Sigmoid colon (tissue), 6 donors: ENCODE measurements at regions not wholly inside any gene's neighbourhood (a gene's known extent, or its start where the extent isn't known, plus 50 kb on each side); places are given as distances from the start of the nearest gene placed in this dataset.

Experiments
- DNase-seq: peaks from one replicate; pipeline ENCODE4 v3.0.0-alpha.2; 2019
- H3K27ac ChIP-seq, 4 donors: fragments of 200-600 bp; sonication (generic); one replicate each; pipeline ENCODE4 v1.5.1; 2016 to 2019; ENCODE audit warnings: mild to moderate bottlenecking in 1 of 4
- H3K27me3 ChIP-seq, 3 donors: fragments of 200-600 bp; sonication (generic); one replicate each; pipeline ENCODE4 v1.5.1; 2019; ENCODE audit warnings: mild to moderate bottlenecking in 1 of 3
- H3K36me3 ChIP-seq, 4 donors: fragments of 200-600 bp; sonication (generic); one replicate each; pipeline ENCODE4 v1.5.1; 2016 to 2019
- H3K4me1 ChIP-seq, 4 donors: fragments of 200-600 bp; sonication (generic); one replicate each; pipeline ENCODE4 v1.5.1; 2017 to 2019
- H3K4me3 ChIP-seq, 4 donors: fragments of 200-600 bp; sonication (generic); one replicate each; pipeline ENCODE4 v1.5.1; 2017 to 2019; ENCODE audit warnings: mild to moderate bottlenecking in 2 of 4, moderate library complexity in 1 of 4
- H3K9me3 ChIP-seq, 4 donors: fragments of 200-600 bp in 3 of 4; sonication (generic) in 3 of 4; one replicate each; pipeline versions ENCODE4 v1.5.1 to v1.6.1; 2013 to 2019
- EP300 ChIP-seq, 4 donors: sonication (generic); formaldehyde crosslinking; IDR thresholded peaks; one replicate each; pipeline ENCODE4 v1.6.1; 2017; ENCODE audit warnings: antibody characterized with exemption in 4 of 4
- POLR2A ChIP-seq, 2 donors: fragments of 450-650 bp; IDR thresholded peaks; one replicate each; pipeline ENCODE4 v1.6.1; 2016; ENCODE audit warnings: antibody characterized with exemption in 2 of 2, mild to moderate bottlenecking in 2 of 2, moderate library complexity in 2 of 2
- POLR2AphosphoS5 ChIP-seq, 4 donors: sonication (generic); formaldehyde crosslinking; IDR thresholded peaks; one replicate each; pipeline ENCODE4 v1.6.1; 2017; ENCODE audit warnings: antibody characterized with exemption in 4 of 4
- WGBS, 2 donors: extraction: QIAGEN DNeasy Blood & Tissue Kit; methylation state at CpG; one replicate each; pipeline ENCODE4 v1.1.7; 2013; 5-methylcytosine and 5-hydroxymethylcytosine counted together
- intact Hi-C: fragments of 100-400 bp; cut with DNase I; formaldehyde crosslinking; loops from one replicate; pipeline ENCODE4 v1.15.1; 2023
- TF ChIP-seq, protein P1 (sequence below), 4 experiments: fragments of 450-650 bp in 3 of 4; fragments of 200-600 bp in 1 of 4; IDR thresholded peaks; one replicate each; pipeline ENCODE4 v1.5.1; 2016 to 2019; ENCODE audit warnings: antibody characterized with exemption in 4 of 4, mild to moderate bottlenecking in 3 of 4, moderate library complexity in 2 of 4
- donor health status: healthy with polysubstance abuse.
- donor health status: healthy.

DNA sequence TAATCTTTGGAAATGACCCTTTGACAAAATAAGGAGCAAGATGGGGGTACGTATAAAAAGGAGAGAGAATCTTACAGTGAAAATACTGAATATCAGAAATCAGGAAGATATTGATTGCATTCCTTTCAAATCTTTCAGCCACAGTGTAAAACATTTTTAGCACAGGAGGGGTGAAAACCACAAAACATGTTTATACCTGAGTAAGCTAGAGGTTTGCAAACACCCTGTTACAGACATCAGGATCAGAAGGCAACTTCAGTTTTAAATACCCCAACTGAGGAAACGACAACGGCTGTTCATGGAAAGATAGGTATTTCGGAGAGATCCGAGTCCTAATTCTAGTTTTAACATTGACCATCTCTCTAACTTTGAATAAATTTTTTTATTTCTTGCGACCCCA lies 69.1 kb upstream of the ITGB1 start:
- no peaks in the 10 kb centered on the region for H3K27me3 ChIP-seq
- DNase-seq, result no peak
- no peaks in the 10 kb centered on the region for H3K9me3 ChIP-seq
- 94 to 95% methylated on average over 6 of the region's 6 CpGs for WGBS, 2 donors
- no peak for TF ChIP-seq POLR2AphosphoS5 (IDR thresholded peaks at IDR 0.05)
- no peak for TF ChIP-seq POLR2A (IDR thresholded peaks at IDR 0.05)
- TF ChIP-seq EP300 (IDR thresholded peaks at IDR 0.05), result no peak
- TF ChIP-seq, protein P1, sequence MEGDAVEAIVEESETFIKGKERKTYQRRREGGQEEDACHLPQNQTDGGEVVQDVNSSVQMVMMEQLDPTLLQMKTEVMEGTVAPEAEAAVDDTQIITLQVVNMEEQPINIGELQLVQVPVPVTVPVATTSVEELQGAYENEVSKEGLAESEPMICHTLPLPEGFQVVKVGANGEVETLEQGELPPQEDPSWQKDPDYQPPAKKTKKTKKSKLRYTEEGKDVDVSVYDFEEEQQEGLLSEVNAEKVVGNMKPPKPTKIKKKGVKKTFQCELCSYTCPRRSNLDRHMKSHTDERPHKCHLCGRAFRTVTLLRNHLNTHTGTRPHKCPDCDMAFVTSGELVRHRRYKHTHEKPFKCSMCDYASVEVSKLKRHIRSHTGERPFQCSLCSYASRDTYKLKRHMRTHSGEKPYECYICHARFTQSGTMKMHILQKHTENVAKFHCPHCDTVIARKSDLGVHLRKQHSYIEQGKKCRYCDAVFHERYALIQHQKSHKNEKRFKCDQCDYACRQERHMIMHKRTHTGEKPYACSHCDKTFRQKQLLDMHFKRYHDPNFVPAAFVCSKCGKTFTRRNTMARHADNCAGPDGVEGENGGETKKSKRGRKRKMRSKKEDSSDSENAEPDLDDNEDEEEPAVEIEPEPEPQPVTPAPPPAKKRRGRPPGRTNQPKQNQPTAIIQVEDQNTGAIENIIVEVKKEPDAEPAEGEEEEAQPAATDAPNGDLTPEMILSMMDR (IDR thresholded peaks at IDR 0.05), result no peak
- intact Hi-C loops, result no loop called here
- no peak overlapping the region for H3K27ac ChIP-seq
- H3K4me3 ChIP-seq, result no peak overlapping the region
- no peaks in the 10 kb centered on the region for H3K36me3 ChIP-seq
- H3K4me1 ChIP-seq, result peaks cover 0 to 8% (median 0%) of the 10 kb centered on the region in 4 donors

DNA sequence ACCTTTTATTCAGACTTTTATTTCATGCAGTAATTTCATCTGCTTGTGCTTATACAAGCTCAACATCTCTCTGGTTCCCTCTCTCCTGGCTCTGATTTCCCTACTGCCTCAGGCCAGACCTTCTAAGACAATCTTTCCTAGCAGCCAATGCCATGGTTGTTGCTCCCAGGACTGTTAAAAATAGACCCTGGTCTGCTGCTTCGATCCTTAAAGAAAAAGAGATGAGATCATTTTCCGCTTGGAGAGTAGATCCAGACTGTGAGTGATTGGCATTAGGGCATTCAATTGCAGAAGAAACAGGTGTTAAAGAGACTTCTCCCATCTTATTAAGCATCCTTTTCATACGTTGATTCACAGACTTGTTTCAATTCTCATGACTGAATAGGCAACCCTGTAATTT lies 68.4 kb upstream of the ITGB1 start:
- WGBS, 2 donors, result 72 to 88% methylated on average over 3 of the region's 3 CpGs
- H3K36me3 ChIP-seq, result no peaks in the 10 kb centered on the region
- intact Hi-C loops, result no loop called here
- no peaks in the 10 kb centered on the region for H3K27me3 ChIP-seq
- H3K9me3 ChIP-seq, result no peaks in the 10 kb centered on the region
- H3K27ac ChIP-seq, result peak overlapping the region in 1 of 4 donors; percentile 33
- no peak overlapping the region for H3K4me3 ChIP-seq
- TF ChIP-seq EP300 (IDR thresholded peaks at IDR 0.05), result no peak
- TF ChIP-seq POLR2A (IDR thresholded peaks at IDR 0.05), result no peak
- no peak for TF ChIP-seq POLR2AphosphoS5 (IDR thresholded peaks at IDR 0.05)
- TF ChIP-seq, protein P1 (IDR thresholded peaks at IDR 0.05), result no peak
- DNase-seq, result no peak
- peaks cover 0 to 8% (median 0%) of the 10 kb centered on the region in 4 donors for H3K4me1 ChIP-seq

DNA sequence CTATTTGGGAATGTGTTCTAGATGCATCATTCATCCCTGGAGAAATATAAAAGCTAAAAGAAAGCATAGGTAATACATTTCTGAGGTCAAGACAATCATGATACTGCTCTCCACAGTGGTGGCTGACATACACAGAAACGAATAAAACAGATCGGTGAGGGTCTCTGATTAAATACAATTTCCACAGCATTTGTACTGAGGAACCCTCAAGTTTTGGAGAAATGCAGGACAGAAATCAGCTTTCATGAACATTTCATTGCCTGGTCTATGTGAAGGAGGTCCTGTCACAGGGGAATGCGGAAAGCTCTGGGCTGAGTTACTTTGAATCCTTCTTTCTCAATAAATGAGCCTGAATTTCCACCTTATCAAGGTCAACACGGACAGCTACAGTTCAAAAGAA lies 67.9 kb upstream of the ITGB1 start:
- DNase-seq, result no peak
- Histone ChIP-seq H3K4me1 (peaks cover 0 to 8% (median 0%) of the 10 kb centered on the region in 4 donors), H3K4me3 (no peak overlapping the region), H3K27ac (peak overlapping the region in 1 of 4 donors; percentile 33), H3K27me3 (no peaks in the 10 kb centered on the region), H3K36me3 (no peaks in the 10 kb centered on the region), H3K9me3 (no peaks in the 10 kb centered on the region)
- intact Hi-C loops, result no loop called here
- TF ChIP-seq EP300 (IDR thresholded peaks at IDR 0.05) (no peak), POLR2A (IDR thresholded peaks at IDR 0.05) (no peak), POLR2AphosphoS5 (IDR thresholded peaks at IDR 0.05) (no peak)
- TF ChIP-seq, protein P1 (IDR thresholded peaks at IDR 0.05), result no peak
- 86 to 90% methylated on average over 4 of the region's 4 CpGs for WGBS, 2 donors

DNA sequence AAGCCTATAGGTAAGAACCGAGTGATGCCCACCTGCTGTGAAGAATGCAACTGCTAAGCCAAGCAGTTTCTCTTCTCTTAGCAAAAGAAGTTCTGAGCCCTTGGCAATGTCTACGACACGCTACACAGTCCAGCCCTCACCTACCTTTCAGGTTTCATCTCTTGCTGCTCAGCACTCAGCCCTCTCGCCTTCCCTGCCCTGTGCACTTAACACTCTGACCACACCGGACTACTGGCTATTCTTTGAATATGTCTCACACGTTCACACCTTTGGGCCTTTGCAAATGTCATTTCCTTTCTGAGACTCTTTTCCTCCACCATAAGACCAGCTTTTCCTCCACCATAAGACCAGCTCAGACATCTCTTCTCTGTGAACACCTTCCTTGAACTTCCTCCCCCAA lies 67.0 kb upstream of the ITGB1 start:
- WGBS, 2 donors, result 77 to 81% methylated on average over 6 of the region's 6 CpGs
- no peaks in the 10 kb centered on the region for H3K36me3 ChIP-seq
- no peaks in the 10 kb centered on the region for H3K27me3 ChIP-seq
- H3K4me3 ChIP-seq, result no peak overlapping the region
- intact Hi-C loops, result no loop called here
- DNase-seq, result no peak
- H3K27ac ChIP-seq, result no peak overlapping the region
- H3K9me3 ChIP-seq, result no peaks in the 10 kb centered on the region
- TF ChIP-seq, protein P1 (IDR thresholded peaks at IDR 0.05), result no peak
- no peak for TF ChIP-seq EP300 (IDR thresholded peaks at IDR 0.05)
- TF ChIP-seq POLR2A (IDR thresholded peaks at IDR 0.05), result no peak
- no peak for TF ChIP-seq POLR2AphosphoS5 (IDR thresholded peaks at IDR 0.05)
- peaks cover 0 to 8% (median 0%) of the 10 kb centered on the region in 4 donors for H3K4me1 ChIP-seq

DNA sequence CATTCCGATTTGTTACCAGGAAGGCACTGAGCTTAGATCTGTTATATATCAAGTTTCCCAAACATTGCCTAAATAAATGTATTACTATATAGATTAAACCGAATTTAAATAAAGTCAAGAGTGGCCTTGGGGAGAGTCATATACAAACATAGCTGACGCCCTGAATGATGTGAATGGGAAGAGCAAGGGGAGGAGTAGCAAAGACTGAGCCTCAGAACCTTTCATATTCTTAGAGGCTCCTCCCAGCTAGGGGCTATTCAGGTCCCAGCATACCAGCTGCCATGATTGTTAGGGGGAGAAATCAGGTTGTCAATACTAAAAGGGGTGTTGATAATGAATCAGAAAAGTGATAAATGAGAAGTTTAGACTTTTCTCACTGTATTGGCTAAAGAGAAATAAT lies 64.7 kb upstream of the ITGB1 start:
- no peak for TF ChIP-seq POLR2AphosphoS5 (IDR thresholded peaks at IDR 0.05)
- TF ChIP-seq, protein P1 (IDR thresholded peaks at IDR 0.05), result no peak
- no peak for TF ChIP-seq POLR2A (IDR thresholded peaks at IDR 0.05)
- TF ChIP-seq EP300 (IDR thresholded peaks at IDR 0.05), result no peak
- no peak for DNase-seq
- no peaks in the 10 kb centered on the region for H3K27me3 ChIP-seq
- H3K4me1 ChIP-seq, result peaks cover 0 to 8% (median 0%) of the 10 kb centered on the region in 4 donors
- intact Hi-C loops, result no loop called here
- WGBS, 2 donors, result 59 to 80% methylated on average over 3 of the region's 3 CpGs
- H3K27ac ChIP-seq, result no peak overlapping the region
- no peaks in the 10 kb centered on the region for H3K36me3 ChIP-seq
- H3K9me3 ChIP-seq, result no peaks in the 10 kb centered on the region
- no peak overlapping the region for H3K4me3 ChIP-seq
